ACC112 (cell line): ENCODE measurements at regions not wholly inside any gene's neighbourhood (a gene's known extent, or its start where the extent isn't known, plus 50 kb on each side); places are given as distances from the start of the nearest gene placed in this dataset.
A peak's percentile ranks its signal among the peaks of the same experiment; 100 is the strongest.

ENCODE experiments used
- H2AFZ ChIP-seq: fragments of 200-600 bp; sonication (generic); one replicate; pipeline ENCODE4 v1.6.0; 2017; ENCODE audit warnings: antibody characterized with exemption, low read length; ENCODE audit not compliant: unreplicated experiment
- H3K27ac ChIP-seq: fragments of 200-600 bp; sonication (generic); 2 replicates; pipeline ENCODE4 v1.5.1; 2014; ENCODE audit warnings: low read depth, mild to moderate bottlenecking, antibody characterized with exemption, low read length, moderate library complexity
- H3K27me3 ChIP-seq: fragments of 200-600 bp; sonication (generic); 2 replicates; pipeline ENCODE4 v1.6.1; 2014; ENCODE audit warnings: mild to moderate bottlenecking, antibody characterized with exemption, low read length, moderate library complexity, mixed read lengths; ENCODE audit not compliant: insufficient read depth
- H3K36me3 ChIP-seq: fragments of 200-600 bp; sonication (generic); 2 replicates; pipeline ENCODE4 v1.6.1; 2016; ENCODE audit warnings: mild to moderate bottlenecking, antibody characterized with exemption, low read length, moderate library complexity, mixed read lengths; ENCODE audit not compliant: insufficient read depth
- H3K4me1 ChIP-seq: fragments of 200-600 bp; sonication (generic); one replicate; pipeline ENCODE4 v1.6.1; 2016; ENCODE audit warnings: low read length, mixed read lengths; ENCODE audit not compliant: insufficient read depth, unreplicated experiment, control insufficient read depth
- H3K4me3 ChIP-seq: fragments of 200-600 bp; sonication (generic); 2 replicates; pipeline ENCODE4 v1.5.1; 2014; ENCODE audit warnings: mild to moderate bottlenecking, low read depth, low read length
- H3K79me2 ChIP-seq: fragments of 200-600 bp; sonication (generic); one replicate; pipeline ENCODE4 v1.6.0; 2016; ENCODE audit warnings: low read length; ENCODE audit not compliant: control insufficient read depth, unreplicated experiment, insufficient read depth

DNA sequence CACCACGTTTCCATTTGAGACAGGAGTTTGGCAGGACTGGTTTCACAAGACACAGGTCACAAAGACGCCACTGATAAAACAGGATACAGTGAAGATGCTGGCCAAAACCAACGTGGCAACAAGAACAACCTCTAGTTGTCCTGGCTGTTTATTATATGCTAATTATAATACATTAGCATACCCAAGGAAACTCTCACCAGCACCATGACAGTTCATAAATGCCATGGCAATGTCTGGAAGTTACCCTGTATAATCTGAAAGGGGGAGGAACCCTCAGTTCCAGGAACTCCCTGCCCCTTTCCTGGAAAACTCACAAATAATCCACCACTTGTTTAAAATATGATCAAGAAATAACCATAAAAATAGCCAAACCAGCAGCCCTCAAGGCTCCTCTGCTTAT is 148.3 kb downstream of the RBM43 start:
- Histone ChIP-seq H3K79me2 (no peaks in the 10 kb centered on the region), H3K27ac (no peak overlapping the region), H3K4me1 (peaks cover 12% of the 10 kb centered on the region), H3K27me3 (no peaks in the 10 kb centered on the region), H3K36me3 (no peaks in the 10 kb centered on the region), H3K4me3 (no peak overlapping the region), H2AFZ (no peak overlapping the region)

DNA sequence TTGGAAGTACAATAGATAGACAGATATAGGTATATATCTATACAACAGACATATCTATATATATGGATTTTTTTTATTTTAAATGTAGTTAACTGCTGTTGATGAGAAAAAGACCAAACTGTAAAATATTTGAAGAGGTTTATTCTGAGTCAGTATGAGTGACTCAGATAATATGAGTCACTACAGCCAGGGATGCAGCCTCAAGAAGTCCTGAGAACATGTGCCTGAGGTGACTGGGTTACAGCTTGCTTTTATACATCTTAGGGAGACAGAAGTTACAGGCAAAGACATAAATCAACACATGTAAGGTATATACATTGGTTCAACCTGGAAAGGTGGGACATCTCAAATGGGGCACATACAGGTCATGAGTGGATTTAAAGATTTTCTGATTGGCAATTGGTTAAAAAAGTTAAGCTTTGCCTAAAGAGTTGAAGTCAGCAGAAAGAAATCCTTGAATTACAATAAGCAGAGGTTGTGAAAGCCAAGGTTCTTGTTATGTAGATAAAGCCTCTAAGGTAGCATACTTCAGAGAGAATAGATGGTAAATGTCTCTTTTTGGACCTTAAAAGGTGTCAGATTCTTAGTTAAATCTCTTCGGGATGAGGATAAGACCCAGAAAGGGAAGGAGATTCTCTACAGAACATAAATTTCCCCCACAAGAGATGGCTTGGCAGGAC is 149.9 kb downstream of the RBM43 start:
- H3K27ac ChIP-seq = peak overlapping the region; percentile 42
- H3K4me3 ChIP-seq = no peak overlapping the region
- H3K27me3 ChIP-seq = no peaks in the 10 kb centered on the region
- H3K36me3 ChIP-seq = no peaks in the 10 kb centered on the region
- peak overlapping the region; percentile 72 for H2AFZ ChIP-seq
- H3K4me1 ChIP-seq = peaks cover 12% of the 10 kb centered on the region
- no peaks in the 10 kb centered on the region for H3K79me2 ChIP-seq

DNA sequence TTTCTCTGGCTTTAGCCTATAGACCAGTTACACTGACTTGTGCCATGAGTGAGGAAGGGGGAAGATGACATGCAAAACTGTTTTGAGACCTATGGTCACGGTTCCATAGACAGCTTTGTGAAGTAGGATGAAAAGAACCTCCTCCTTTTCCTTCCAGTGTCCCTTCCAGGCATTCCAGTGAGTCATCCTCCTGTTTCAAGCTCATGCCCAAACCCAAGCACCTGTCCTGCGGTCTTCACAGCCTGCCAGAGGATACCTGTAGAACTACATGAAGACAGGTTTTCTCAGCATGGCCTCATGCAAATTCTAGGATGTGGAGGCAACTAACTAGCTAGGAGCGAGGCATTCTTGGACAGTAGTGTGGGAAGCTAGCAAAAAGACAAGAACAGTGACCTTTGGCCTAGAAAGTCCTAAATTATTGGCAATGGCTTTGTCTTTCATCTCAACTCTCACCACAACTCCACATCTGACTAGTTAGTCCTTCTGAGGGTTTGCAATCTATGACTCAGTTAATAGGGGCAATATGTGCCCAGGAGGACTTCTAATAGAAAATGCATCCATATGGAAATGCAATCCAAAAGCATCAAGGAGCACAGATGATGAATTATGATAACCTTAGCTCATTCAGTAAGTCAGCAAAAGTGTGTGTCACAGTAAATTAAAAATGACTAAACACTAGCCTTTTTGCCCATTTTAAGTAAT is 154.7 kb downstream of the RBM43 start:
- Histone ChIP-seq H3K4me3 (no peak overlapping the region), H2AFZ (no peak overlapping the region), H3K27ac (no peak overlapping the region), H3K27me3 (no peaks in the 10 kb centered on the region; the same call in 1 of the 2 replicates), H3K4me1 (peaks cover 9% of the 10 kb centered on the region), H3K79me2 (no peaks in the 10 kb centered on the region), H3K36me3 (no peaks in the 10 kb centered on the region)

DNA sequence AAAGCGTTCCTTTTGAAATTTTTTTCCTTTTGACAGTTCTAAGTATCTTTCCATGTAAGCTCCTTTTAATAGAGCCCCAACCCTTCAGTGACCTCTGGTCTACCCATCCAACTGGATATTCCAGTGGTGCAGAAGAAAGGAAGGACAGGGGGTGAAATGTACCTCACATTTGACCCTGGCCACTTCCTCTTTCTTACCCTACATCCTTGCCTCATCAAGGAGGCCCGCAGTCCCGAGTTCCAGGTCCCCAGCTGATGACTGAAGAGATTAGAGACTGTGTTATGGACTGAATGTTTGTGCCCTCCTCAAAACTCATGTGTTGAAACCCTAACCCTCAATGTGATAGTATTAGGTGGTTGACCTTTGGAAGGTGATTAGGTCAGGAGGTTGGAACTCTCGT is 158.1 kb downstream of the RBM43 start:
- Histone ChIP-seq H2AFZ (no peak overlapping the region), H3K79me2 (no peaks in the 10 kb centered on the region), H3K36me3 (no peaks in the 10 kb centered on the region), H3K4me1 (no peaks in the 10 kb centered on the region), H3K4me3 (no peak overlapping the region), H3K27ac (no peak overlapping the region), H3K27me3 (peaks cover 7% of the 10 kb centered on the region)

- peaks cover 7% of the 10 kb centered on the region for H3K27me3 ChIP-seq
- no peak overlapping the region for H3K4me3 ChIP-seq
- H3K27ac ChIP-seq = no peak overlapping the region
- H3K79me2 ChIP-seq = no peaks in the 10 kb centered on the region
- no peaks in the 10 kb centered on the region for H3K36me3 ChIP-seq
- H3K4me1 ChIP-seq = no peaks in the 10 kb centered on the region
- H2AFZ ChIP-seq = no peak overlapping the region
These were observed 159.4 kb downstream of the RBM43 start for GRCh38 chr2:151102226-151102625.

DNA sequence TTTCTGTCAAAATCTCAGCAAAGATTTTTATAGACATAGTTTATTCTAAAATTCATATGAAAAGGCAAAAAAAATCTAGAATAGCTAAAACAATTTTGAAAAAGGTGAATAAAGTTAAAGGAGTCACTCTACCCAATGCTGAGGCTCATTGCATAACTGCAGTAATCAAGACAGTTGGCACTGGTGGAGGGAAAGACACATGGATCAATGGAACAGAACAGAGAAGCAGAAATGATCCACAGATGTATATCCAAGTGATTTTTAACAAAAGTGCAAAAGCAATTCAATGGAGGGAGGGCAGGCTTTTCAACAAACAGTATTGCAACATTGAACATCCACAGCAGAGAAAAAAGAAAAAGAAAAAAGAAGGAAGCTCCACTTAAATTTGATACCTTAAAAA is 162.8 kb downstream of the RBM43 start:
- no peak overlapping the region for H2AFZ ChIP-seq

GRCh38 chr2:151097895-151098294 is 163.8 kb downstream of the RBM43 start:
- Histone ChIP-seq H3K27ac (no peak overlapping the region), H3K4me3 (no peak overlapping the region), H3K4me1 (no peaks in the 10 kb centered on the region), H3K79me2 (no peaks in the 10 kb centered on the region), H2AFZ (no peak overlapping the region), H3K27me3 (peaks cover 7% of the 10 kb centered on the region), H3K36me3 (no peaks in the 10 kb centered on the region)

More for the DNA sequence above, 162.8 kb downstream of the RBM43 start:
- Histone ChIP-seq H3K4me3 (no peak overlapping the region), H3K27me3 (peaks cover 7% of the 10 kb centered on the region), H3K36me3 (no peaks in the 10 kb centered on the region), H3K79me2 (no peaks in the 10 kb centered on the region), H3K4me1 (no peaks in the 10 kb centered on the region), H3K27ac (no peak overlapping the region)

DNA sequence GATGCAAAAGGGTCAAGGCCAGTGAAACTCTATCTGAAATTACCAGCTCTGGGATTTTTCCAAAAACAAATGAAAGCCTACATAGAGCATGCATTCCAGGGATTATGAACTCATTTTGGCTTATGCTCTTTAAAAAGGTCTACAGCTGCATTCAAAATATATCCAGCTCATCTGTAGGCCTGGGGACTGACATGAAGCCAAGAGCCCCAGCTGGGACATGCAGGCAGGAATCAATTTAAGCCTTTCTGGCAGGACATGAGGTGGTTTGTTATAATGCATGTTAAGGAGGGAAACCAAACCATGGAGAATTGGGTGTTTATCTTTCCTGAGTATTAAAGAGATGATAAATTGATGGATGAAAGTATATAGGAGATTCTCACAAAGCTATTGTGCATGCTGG is 164.5 kb downstream of the RBM43 start:
- H3K4me3 ChIP-seq = no peak overlapping the region
- no peaks in the 10 kb centered on the region for H3K79me2 ChIP-seq
- no peaks in the 10 kb centered on the region for H3K36me3 ChIP-seq
- no peak overlapping the region for H2AFZ ChIP-seq
- H3K4me1 ChIP-seq = no peaks in the 10 kb centered on the region
- no peak overlapping the region for H3K27ac ChIP-seq
- H3K27me3 ChIP-seq = peaks cover 7% of the 10 kb centered on the region

DNA sequence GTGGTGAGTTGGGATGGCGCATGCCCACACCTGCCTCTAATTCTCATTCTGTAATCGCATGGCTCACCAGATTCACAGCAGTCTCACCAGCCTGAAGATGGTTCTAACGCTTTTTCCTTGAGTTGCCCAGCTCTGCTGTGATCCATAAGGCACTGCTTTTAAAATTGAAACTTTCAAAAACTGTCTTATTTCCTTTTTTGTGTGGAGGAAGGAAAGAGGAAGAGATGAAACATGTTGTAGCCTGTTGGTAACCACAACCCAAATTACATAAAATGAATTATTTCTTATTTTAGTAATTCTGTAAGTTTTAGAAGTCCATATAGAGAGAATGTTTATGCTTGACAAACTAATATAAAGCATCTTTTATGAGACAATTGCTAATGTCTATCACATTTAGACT is 165.4 kb downstream of the RBM43 start:
- no peaks in the 10 kb centered on the region for H3K36me3 ChIP-seq
- H3K27ac ChIP-seq = no peak overlapping the region
- H3K27me3 ChIP-seq = peaks cover 6% of the 10 kb centered on the region
- H3K4me3 ChIP-seq = no peak overlapping the region
- H2AFZ ChIP-seq = no peak overlapping the region
- no peaks in the 10 kb centered on the region for H3K4me1 ChIP-seq
- no peaks in the 10 kb centered on the region for H3K79me2 ChIP-seq

DNA sequence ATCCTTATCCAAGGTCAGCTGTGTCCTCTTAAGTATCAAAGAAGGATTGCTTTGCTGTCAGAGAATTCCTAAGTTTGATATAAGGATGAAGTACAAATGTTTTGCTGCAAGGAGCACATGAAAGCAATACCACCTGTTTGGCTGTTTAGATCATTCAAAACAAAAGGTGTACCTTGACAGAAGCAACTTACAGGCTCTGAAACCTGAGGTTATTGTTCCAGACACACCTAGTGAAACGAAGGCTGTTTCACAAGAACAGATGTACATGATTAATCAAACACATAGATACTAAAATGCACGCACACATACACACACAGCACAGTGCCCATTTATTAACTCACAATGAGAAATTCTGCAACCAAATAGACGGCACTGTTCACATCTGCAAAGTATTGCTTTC is 166.2 kb downstream of the RBM43 start:
- H3K79me2 ChIP-seq = no peaks in the 10 kb centered on the region
- no peaks in the 10 kb centered on the region for H3K36me3 ChIP-seq
- no peak overlapping the region for H2AFZ ChIP-seq
- H3K4me3 ChIP-seq = no peak overlapping the region
- H3K27me3 ChIP-seq = peaks cover 3% of the 10 kb centered on the region; the same call in 1 of the 2 replicates
- H3K4me1 ChIP-seq = no peaks in the 10 kb centered on the region
- H3K27ac ChIP-seq = no peak overlapping the region

DNA sequence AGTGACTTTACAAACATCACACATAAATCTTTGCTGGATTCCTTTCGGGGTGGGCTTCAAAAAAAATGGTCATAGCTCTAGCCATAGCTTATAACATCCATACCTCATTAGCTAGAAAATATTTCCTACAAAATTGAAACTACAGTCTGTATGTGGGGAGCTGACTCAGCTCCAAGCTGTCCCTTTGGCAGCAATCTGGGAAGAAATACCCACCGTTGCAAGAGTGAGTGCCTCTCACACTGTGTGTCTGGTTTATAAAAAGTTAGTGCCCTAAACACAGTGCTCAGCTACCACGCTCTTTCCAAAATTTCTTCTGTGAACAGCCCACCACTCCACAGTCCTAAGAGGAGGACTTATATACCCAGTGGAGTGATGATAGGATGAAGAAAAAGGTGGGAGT is 170.1 kb downstream of the RBM43 start:
- Histone ChIP-seq H2AFZ (no peak overlapping the region), H3K27ac (no peak overlapping the region), H3K4me1 (no peaks in the 10 kb centered on the region), H3K36me3 (no peaks in the 10 kb centered on the region), H3K4me3 (no peak overlapping the region), H3K79me2 (no peaks in the 10 kb centered on the region), H3K27me3 (no peaks in the 10 kb centered on the region)
